B cell (primary cell): ENCODE measurements at regions not wholly inside any gene's neighbourhood (a gene's known extent, or its start where the extent isn't known, plus 50 kb on each side); places are given as distances from the start of the nearest gene placed in this dataset.

Source experiments
- ATAC-seq: fragments of 200-7000 bp; cut with Tn5 transposase; one replicate; pipeline ENCODE4 v1.10.0; 2021; ENCODE audit warnings: low read depth, mild to moderate bottlenecking, moderate number of reproducible peaks, moderate library complexity
- CTCF ChIA-PET: fragments of 350-600 bp; sonication (Branson Sonifier 250); formaldehyde crosslinking; loops from one replicate; lab custom pipeline; 2021; ENCODE audit warnings: antibody characterized with exemption, inconsistent platforms; lab: Charles Lee
- POLR2A ChIA-PET: fragments of 350-600 bp; sonication (Branson Sonifier 250); formaldehyde crosslinking; loops from one replicate; lab custom pipeline; 2021; ENCODE audit warnings: antibody characterized with exemption; lab: Charles Lee
- DNase-seq: peaks from one replicate; pipeline ENCODE4 v3.0.0; 2013
- H2AFZ ChIP-seq: 2 replicates; pipeline ENCODE4 v1.6.1; 2012; ENCODE audit warnings: mild to moderate bottlenecking, low read depth, low read length; ENCODE audit not compliant: insufficient read depth, poor library complexity, severe bottlenecking
- H3K27ac ChIP-seq, 2 donors: 1 replicate in 1 of 2; 2 replicates in 1 of 2; pipeline ENCODE4 v1.5.1; 2012 to 2013; ENCODE audit warnings: low read length in 2 of 2, mild to moderate bottlenecking in 2 of 2, moderate library complexity in 1 of 2
- H3K27me3 ChIP-seq, 4 experiments: fragments of 200-600 bp in 1 of 4; sonication (generic) in 1 of 4; replicated peaks in 1 of 4; 1 replicate in 2 of 4; 2 replicates in 2 of 4; pipeline versions ENCODE4 v1.6.1 to v1.7.0; 2013 to 2016; ENCODE audit warnings: low read length in 3 of 4, mild to moderate bottlenecking in 2 of 4, mixed read lengths in 1 of 4, moderate library complexity in 1 of 4; ENCODE audit not compliant: insufficient read depth in 4 of 4, control insufficient read depth in 3 of 4; ENCODE audit errors: control extremely low read depth in 1 of 4
- H3K36me3 ChIP-seq, 2 experiments: replicated peaks in 1 of 2; 1 replicate in 1 of 2; 2 replicates in 1 of 2; pipeline versions ENCODE4 v1.6.1 to v1.7.1; 2013; ENCODE audit warnings: low read length in 1 of 2; ENCODE audit not compliant: insufficient read depth in 2 of 2, control insufficient read depth in 1 of 2; ENCODE audit errors: control extremely low read depth in 1 of 2, extremely low read depth in 1 of 2
- H3K4me1 ChIP-seq, 2 donors: fragments of 200-600 bp in 1 of 2; sonication (generic) in 1 of 2; 1 replicate in 1 of 2; 2 replicates in 1 of 2; pipeline versions ENCODE4 v1.5.1 to v1.6.1; 2013 to 2017; ENCODE audit warnings: low read length in 2 of 2; ENCODE audit not compliant: control insufficient read depth in 2 of 2, insufficient read depth in 2 of 2
- H3K4me2 ChIP-seq: replicated peaks from 2 replicates; pipeline ENCODE3; 2012; ENCODE audit warnings: mild to moderate bottlenecking, low read depth, low read length; ENCODE audit not compliant: poor library complexity, severe bottlenecking
- H3K4me3 ChIP-seq, 5 experiments: fragments of 200-600 bp in 1 of 5; sonication (generic) in 1 of 5; 1 replicate in 3 of 5; 2 replicates in 2 of 5; pipeline versions ENCODE4 v1.5.1 to v1.7.0; 2011 to 2016; ENCODE audit warnings: low read length in 4 of 5, mild to moderate bottlenecking in 4 of 5, low read depth in 2 of 5, control low read depth in 1 of 5, moderate library complexity in 1 of 5; ENCODE audit not compliant: insufficient read depth in 1 of 5; ENCODE audit errors: control extremely low read depth in 1 of 5, extremely low read depth in 1 of 5
- H3K79me2 ChIP-seq: fragments of 200-600 bp; sonication (generic); one replicate; pipeline ENCODE4 v1.6.0; 2016; ENCODE audit warnings: low read length; ENCODE audit not compliant: control insufficient read depth, insufficient read depth
- H3K9ac ChIP-seq: fragments of 200-600 bp; sonication (generic); 2 replicates; pipeline ENCODE4 v1.6.1; 2017; ENCODE audit warnings: mild to moderate bottlenecking, low read length, moderate library complexity
- H3K9me3 ChIP-seq, 3 donors: one replicate each; pipeline versions ENCODE4 v1.6.1 to v1.7.1; 2013; ENCODE audit warnings: low read length in 2 of 3; ENCODE audit not compliant: control insufficient read depth in 2 of 3, insufficient read depth in 1 of 3; ENCODE audit errors: control extremely low read depth in 1 of 3
- H4K20me1 ChIP-seq: 2 replicates; pipeline ENCODE4 v1.6.0; 2012; ENCODE audit warnings: mild to moderate bottlenecking, low read length; ENCODE audit not compliant: insufficient read depth, control insufficient read depth, poor library complexity, severe bottlenecking
- H3K27ac Mint-ChIP-seq: one replicate; pipeline ENCODE4 v1.8.0; 2021; ENCODE audit warnings: mixed read lengths
- H3K27me3 Mint-ChIP-seq: one replicate; pipeline ENCODE4 v1.8.0; 2021; ENCODE audit warnings: mixed read lengths
- H3K4me1 Mint-ChIP-seq: one replicate; pipeline ENCODE4 v1.8.0; 2021; ENCODE audit warnings: mixed read lengths
- H3K4me3 Mint-ChIP-seq: one replicate; pipeline ENCODE4 v1.8.0; 2021; ENCODE audit warnings: mixed read lengths
- H3K9me3 Mint-ChIP-seq: one replicate; pipeline ENCODE4 v1.8.0; 2022; ENCODE audit warnings: mixed read lengths; ENCODE audit not compliant: insufficient read depth
- EZH2 ChIP-seq: IDR thresholded peaks from 2 replicates; pipeline ENCODE4 v1.6.1; 2012; ENCODE audit warnings: borderline replicate concordance, low read depth, mild to moderate bottlenecking, moderate library complexity, low read length; ENCODE audit not compliant: insufficient read depth, poor library complexity, severe bottlenecking
- WGBS: methylation state at CpG from one replicate; pipeline ENCODE4 v1.1.5; 2013; ENCODE audit warnings: missing lambda C conversion rate; ENCODE audit not compliant: insufficient coverage; 5-methylcytosine and 5-hydroxymethylcytosine counted together
- intact Hi-C: fragments of 100-400 bp; cut with micrococcal nuclease; formaldehyde crosslinking; loops from one replicate; pipeline ENCODE4 v1.10.0; 2022
- TF ChIP-seq, protein P1 (sequence below): fragments of 200-600 bp; IDR thresholded peaks from one replicate; pipeline ENCODE4 v1.8.0; 2022; ENCODE audit warnings: antibody characterized with exemption, mild to moderate bottlenecking

DNA sequence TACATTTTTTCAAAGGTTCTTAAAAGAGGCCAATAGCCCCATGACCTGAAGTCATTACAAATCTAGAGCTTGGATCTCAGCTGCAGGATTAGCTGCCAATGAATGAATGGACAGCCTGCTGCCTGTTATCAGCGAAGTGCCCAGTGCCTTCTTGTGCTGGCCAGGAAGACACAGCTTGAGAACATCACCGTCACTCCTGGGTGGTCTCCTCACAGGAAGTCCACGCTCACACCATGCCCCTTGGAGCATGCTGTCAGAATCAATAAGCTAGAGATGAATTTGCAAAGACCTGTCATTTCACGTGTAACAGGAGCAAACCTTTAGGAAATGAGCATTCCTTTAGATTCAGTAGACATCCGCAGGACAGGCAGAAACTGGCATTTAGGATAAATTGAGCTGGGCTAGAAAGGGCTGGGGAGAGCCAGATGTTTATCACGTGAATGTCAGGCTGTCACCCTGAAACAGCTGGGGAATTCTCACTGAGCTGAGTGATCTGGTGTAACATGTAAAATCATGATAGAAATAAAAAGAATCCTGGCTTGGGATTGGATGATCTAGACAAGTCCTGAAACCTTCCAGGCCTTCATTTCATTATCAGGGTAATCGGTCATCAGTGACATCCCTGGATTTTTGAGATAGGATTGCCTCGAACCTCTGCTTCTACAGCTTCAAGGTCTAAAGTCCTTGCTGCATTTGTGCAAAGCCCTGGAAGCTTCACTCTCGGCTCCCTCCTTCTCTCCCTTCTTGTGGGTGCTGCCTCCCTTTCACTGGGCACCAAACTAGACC is 49.9 kb upstream of the MEDAG start:
- Histone ChIP-seq H3K9me3 (peaks cover 0 to 9% (median 0%) of the 10 kb centered on the region in 3 donors), H3K79me2 (no peaks in the 10 kb centered on the region), H3K36me3 (no peaks in the 10 kb centered on the region), H3K4me3 (no peak overlapping the region), H3K9ac (no peak overlapping the region), H3K4me2 (no peak overlapping the region), H4K20me1 (no peaks in the 10 kb centered on the region), H3K27ac (no peak overlapping the region), H3K27me3 (peaks cover 0 to 3% (median 0%) of the 10 kb centered on the region in 4 experiments), H3K4me1 (no peaks in the 10 kb centered on the region), H2AFZ (no peak overlapping the region)
- POLR2A ChIA-PET, result no interaction called here
- Mint-ChIP-seq H3K4me1 (peaks cover 4% of the 10 kb centered on the region), H3K27ac (no peak overlapping the region), H3K27me3 (no peaks in the 10 kb centered on the region), H3K9me3 (no peaks in the 10 kb centered on the region), H3K4me3 (no peak overlapping the region)
- no peak for DNase-seq
- intact Hi-C loops, result no loop called here
- ATAC-seq, result no peak
- CTCF ChIA-PET, result interaction anchor here (4.9 kb wide), 1 partner anchor 11 kb away, joined by 30 read pairs; no protein-coding TSS in a partner anchor
- 84% methylated on average over 9 of the region's 9 CpGs for WGBS
- TF ChIP-seq, protein P1, sequence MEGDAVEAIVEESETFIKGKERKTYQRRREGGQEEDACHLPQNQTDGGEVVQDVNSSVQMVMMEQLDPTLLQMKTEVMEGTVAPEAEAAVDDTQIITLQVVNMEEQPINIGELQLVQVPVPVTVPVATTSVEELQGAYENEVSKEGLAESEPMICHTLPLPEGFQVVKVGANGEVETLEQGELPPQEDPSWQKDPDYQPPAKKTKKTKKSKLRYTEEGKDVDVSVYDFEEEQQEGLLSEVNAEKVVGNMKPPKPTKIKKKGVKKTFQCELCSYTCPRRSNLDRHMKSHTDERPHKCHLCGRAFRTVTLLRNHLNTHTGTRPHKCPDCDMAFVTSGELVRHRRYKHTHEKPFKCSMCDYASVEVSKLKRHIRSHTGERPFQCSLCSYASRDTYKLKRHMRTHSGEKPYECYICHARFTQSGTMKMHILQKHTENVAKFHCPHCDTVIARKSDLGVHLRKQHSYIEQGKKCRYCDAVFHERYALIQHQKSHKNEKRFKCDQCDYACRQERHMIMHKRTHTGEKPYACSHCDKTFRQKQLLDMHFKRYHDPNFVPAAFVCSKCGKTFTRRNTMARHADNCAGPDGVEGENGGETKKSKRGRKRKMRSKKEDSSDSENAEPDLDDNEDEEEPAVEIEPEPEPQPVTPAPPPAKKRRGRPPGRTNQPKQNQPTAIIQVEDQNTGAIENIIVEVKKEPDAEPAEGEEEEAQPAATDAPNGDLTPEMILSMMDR, result no peak
- TF ChIP-seq EZH2, result no peak
